ENCODE measurements at regions not wholly inside any gene's neighbourhood (a gene's known extent, or its start where the extent isn't known, plus 50 kb on each side); places are given as distances from the start of the nearest gene placed in this dataset.

GRCh38 chr12:125902991-125903390 is 837.8 kb downstream of the AACS start:
- TF ChIP-seq CTCF (conservative IDR thresholded peaks at IDR 0.05; ENCODE audit: low read depth in 2 of 2) (no peak), POLR2AphosphoS5 (IDR thresholded peaks at IDR 0.05; ENCODE audit: low read depth) (no peak), EZH2 (IDR thresholded peaks at IDR 0.05; ENCODE audit: low read depth, unreplicated experiment) (no peak), CREB1 (CRISPR knock-in tag; IDR thresholded peaks at IDR 0.05; ENCODE audit: low read depth) (no peak), EZH2phosphoT487 (IDR thresholded peaks at IDR 0.05; ENCODE audit: unreplicated experiment) (no peak), REST (IDR thresholded peaks at IDR 0.05; ENCODE audit: unreplicated experiment) (no peak), ZNF114 (CRISPR knock-in tag; IDR thresholded peaks at IDR 0.05) (no peak), STAT1 (IDR thresholded peaks at IDR 0.05; ENCODE audit: unreplicated experiment) (no peak)
